Stimulated activated CD4-positive, alpha-beta T cell treated with anti-CD3 and anti-CD28 coated beads, Interleukin-4, amount 100 ng/mL, for 48 hours (primary cell): ENCODE measurements at regions not wholly inside any gene's neighbourhood (a gene's known extent, or its start where the extent isn't known, plus 50 kb on each side); places are given as distances from the start of the nearest gene placed in this dataset.
"Not testable (repeated sequence)": the region's sequence is repeated elsewhere in the genome, so short reads cannot be mapped to it uniquely, and the experiment has no call there.

Source experiments
- DNase-seq, 2 donors: peaks; one replicate each; pipeline ENCODE4 v3.0.0-alpha.2; 2020; ENCODE audit warnings: low read depth in 2 of 2

DNA sequence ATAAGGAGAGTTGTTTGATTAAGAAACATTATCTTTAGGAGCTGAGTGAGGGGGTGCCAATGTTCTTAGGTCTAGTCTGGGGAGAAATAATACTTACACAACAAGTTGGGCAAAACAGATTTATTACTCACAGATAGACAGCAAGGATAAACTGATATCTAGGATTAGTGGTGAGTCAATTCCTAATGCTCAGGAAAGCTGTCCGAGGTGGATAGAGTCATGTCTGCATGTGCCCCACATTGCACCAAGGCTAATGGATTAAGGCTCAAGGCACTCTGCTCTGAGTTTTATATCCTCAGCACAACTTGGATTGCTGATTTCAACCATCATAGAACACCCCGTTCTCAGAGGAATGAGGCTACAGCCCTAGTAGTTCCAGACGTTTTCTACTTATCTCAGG lies 1042.3 kb downstream of the OTOL1 start:
- DNase-seq, result no peak

DNA sequence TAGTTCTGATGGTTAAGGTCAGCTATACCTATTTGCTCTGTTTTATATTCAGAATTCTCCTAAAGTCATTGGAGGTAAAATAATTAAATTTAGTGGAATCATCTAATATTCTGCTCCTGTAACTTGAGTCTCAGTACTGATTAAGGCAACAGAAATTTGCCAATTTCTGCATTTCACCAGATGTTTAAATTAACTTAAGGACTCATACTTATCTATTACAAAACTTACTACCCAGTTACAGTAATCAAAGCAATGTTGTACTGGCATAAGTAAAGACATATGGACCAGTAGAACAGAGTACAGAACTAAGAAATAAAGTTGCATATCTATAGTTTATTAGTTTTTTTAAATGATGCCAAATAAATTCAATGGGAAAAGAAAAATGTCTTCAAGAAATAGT lies 1043.8 kb downstream of the OTOL1 start:
- DNase-seq, result no peak

DNA sequence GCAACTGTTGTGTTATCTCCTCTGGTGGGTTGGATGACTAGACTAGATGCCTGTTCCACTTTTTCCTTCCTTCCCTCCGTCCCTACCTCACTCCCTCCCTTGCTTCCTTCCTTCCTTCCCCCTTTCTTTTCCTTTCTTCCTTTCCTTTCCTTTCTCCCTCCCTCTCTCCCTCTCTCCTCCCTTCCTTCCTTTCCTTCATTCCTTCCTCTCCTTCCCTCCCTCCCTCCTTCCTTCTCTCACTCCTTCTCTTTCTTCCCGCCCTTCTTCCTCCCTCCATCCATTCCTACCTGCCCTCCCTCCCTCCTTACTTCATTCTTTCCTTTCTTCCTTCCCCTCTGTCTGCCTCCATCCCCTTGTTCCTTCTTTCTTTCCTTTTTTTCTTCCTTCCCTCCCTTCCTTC lies 1045.3 kb downstream of the OTOL1 start:
- DNase-seq, result no peak

DNA sequence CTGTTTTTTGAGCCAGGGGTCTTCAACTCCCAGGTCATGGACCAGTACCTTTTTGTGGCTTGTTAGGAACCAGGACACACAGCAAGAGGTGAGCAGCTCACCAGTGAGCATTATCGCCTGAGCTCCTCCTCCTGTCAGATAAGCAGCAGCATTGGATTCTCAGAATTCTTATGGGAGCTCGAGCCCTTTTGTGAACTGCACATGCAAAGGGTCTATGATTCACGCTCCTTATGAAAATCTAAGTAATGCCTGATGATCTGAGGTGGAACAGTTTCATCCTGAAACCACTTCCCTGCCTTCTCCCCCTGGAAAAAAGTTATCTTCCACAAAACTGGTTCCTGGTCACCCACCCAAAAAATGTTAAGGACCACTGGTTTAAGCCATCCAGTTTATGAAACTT lies 1047.6 kb downstream of the OTOL1 start:
- no peak for DNase-seq

DNA sequence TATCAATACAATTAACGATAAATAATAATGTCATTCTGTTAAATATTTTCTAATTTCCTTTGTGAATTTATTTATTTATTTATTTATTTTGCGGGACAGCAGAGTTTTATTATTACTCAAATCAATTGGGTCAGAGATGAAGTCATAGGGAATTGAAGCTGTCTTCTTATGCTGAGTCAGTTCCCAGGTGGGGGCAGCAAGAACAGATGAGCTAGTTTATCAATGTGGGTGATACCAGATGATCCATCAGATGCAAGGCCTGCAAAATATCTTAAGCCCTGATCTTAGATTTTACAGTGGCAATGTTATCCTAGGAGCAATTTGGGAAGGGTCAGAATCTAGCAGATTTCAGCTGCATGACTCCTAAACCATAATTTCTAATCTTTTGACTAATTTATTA lies 1050.3 kb downstream of the OTOL1 start:
- DNase-seq, result no peak

DNA sequence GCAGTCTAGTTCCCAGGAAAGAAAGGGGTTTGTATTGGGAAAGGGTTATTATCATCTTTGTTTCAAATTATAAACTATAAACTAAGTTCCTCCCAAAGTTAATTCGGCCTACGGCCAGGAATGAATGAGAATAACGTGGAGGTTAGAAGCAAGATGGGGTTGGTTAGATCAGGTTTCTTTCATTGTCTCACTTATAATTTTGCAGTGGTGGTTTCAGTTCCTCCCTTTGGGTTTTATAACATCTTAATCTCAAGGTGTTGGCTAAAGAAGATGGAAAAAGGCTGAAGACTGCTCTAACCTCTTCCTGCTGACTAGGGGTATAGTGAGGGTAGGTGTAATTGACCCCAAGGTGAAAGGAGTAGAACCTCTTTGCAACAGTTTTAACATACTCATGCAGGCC lies 1050.7 kb downstream of the OTOL1 start:
- DNase-seq, result no peak

DNA sequence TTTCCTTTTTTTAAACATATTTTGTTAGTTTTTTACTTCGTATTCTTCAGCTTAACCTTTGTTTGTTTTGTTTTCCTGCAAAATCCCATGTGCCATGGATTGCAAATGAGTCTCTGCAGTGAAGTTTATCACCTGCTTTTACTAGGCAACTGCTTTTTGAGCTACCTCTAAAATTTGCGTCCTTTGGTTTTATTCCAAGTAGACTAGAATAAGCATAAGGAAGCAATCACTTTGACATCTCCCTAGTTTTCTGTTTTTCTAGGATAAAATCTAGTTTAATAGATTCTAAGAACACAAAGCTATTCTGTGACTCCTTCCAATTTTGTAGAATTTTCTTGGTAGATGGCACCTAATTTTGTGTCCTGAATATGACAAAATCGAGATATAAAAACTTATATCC lies 1059.2 kb downstream of the OTOL1 start:
- no peak for DNase-seq

DNA sequence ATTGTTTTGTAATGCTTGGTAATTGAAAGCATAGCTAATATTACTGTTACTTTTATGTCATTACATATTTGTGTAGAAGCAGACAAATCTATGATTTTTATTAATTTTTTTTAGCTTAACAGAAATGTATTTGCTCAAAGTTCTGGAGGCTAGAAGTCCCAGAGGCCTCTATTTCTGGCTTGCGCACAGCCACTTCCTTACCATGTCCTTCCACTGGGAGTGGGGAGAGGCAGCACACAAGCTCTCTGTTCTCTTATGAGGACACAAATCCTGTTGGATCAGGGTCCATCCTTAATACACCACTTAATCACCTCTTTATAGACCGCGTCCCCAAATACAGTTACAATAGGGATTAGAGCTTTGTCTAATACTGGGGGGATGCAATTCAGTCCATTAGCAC lies 1061.4 kb downstream of the OTOL1 start:
- no peak for DNase-seq

DNA sequence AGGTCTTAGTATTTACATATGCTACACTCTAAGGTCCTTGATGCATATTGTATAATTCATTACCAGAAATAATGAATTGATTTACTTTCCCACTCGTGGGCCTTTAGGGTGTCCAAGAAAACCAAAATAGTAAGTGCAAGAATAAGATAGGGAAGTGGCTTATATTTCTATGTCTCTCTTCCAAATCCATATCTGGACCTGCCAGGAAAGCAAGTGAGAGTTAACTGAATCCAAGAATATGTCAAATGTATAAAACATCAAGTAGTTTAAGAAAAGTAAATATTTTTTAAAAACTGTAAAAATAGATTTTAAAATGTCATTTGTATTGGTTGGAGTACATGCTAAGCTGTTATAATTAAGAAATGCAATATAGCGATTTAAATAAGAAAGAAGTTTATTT lies 1072.1 kb downstream of the OTOL1 start:
- no peak for DNase-seq

DNA sequence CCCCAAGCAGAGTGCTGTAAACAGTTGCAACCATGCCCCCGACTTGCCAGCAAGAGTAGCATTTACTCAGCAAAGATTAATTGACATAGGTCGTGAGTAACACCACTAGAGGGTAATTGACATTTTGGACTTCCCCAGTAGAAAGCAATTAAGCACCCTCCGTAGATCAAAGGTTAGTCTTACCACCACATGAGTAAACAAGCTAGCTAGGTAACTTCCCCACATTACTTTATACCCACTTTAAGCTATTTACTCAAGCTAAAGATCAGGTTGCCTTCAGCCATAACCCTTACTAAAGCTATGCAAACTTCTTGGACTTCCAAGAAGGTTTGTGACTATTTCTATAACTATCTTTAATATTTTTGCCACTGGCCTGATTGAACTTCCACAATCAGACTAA lies 1072.7 kb downstream of the OTOL1 start:
- DNase-seq, result no peak

DNA sequence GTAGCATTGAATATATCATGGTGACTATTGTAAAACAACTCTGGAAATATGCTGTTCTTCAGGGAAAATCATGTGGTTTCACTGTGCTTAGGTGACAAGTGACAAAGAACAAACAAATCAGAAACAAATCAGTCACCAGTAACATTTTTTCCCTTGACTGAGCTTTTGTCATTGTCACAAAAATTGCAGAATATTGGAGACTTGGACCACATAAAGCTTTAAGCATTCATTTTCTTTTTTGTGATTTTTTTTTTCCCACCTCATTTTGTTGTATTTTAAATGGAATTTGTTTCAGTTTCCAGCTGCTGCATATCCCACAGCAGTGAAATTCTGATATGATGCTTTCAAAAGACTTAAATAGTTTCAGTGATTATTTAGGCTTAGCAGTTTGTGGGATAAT lies 1088.4 kb downstream of the OTOL1 start:
- DNase-seq, result no peak

DNA sequence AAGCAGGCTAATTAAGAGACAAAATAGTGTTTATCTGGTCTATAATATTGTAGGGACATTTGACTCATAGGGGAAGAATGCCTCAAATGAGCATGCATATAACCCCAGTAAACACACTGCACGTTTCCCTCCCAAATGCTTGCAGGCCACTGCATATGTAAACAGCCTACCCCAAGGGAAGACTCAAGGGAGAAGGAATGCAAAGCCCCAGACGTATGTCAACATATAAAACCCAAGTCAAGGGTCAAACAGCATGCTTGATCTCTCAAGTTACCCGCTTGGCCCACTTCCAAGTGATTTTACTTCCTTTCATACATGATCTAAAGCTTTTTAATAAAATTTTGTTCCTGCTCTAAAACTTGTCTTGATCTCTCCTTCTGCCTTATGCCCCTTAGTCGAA lies 1090.0 kb downstream of the OTOL1 start:
- no peak for DNase-seq

DNA sequence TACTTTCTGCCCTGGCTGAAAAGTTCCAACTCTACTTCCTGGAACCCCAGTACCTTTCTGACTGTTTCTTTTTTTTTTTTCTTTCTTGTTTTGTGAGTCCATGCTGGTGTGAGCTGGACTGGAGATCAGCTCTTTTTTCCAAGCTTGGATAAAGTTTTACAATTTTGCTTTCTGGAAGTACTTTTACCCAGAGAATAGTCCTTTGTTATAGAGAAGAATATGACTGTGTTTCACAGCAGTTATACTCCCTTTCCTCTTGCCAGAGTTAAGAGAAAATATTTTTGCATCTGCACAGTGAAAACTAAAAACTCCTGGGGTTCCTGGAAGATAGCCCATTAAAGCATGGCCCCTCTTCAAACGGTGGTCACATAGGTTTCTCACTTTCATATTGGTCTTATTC lies 1100.6 kb downstream of the OTOL1 start:
- DNase-seq, result no peak

DNA sequence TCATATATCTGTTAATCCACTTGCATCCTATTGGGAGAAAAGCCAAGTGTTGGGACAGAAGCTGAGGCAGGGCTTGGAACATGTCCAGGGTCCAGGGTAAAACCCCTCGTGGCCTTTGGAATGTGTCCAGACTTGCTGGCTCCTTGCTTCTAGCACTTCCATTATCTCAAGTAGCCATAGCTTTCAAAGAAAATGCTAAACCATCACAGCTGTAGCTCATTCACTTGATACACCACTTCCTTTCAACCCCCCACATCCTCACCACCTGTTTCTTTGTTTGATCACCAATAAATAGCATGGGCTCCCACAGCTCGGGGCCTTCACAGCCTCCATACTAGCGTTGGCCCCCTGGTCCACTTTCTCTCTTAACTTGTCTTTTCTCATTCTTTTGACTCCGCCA lies 1101.9 kb downstream of the OTOL1 start:
- not testable (repeated sequence) for DNase-seq

DNA sequence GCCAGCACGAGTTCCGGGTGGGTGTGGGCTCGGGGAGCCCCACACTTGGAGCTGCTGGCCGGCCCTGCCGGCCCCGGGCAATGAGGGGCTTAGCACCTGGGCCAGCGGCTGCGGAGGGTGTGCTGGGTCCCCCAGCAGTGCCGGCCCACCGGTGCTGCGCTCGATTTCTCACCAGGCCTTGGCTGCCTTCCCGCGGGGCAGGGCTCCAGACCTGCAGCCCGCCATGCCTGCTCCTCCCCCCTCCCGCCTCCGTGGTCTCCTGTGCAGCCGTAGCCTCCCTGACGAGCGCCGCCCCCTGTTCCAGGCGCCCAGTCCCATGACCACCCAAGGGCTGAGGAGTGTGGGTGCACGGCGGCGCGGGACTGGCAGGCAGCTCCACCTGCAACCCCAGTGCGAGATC lies 1103.1 kb downstream of the OTOL1 start:
- not testable (repeated sequence) for DNase-seq

DNA sequence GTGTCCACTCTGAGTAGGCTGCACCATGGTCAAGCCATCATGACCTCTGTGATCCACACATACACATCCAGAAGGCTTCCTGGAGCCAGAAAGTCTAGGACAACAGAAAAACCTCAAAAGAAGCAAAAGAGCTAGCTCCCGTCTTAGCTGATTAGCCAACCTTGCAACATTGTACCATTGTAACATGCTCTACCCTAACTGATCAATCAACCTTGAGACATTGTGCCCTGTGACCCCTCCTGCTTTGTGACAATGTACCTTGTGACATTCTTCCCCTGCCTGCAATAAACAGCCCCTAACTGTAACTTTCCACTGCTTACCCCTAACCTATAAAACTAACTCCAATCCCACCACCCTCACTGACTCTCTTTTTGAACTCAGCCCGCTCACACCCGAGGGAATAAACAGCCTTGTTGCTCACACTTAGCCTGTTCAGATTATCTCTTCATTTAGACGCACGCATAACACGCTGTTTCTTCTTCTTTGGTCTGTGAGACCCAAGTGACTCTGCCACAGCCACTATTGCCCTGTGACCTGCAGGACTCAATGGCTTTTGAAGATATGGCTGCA lies 1104.6 kb downstream of the OTOL1 start:
- no peak for DNase-seq

DNA sequence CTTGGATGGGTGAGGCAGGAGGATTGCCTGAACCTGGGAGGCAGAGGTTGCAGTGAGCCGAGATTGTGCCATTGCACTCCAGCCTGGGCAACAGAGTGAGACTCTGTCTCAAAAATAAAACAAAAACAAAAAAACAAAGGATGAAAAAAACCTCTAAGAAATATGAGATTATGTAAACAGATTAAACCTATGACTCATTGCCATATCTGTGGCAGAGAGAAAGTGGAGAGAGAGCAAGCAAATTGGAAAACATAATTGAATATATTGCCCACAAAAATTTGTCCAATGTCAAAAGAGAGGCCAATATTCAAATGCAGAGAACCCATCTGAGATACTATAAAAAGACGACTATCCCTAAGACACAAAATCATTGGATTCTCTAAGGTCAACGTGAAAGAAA lies 1106.0 kb downstream of the OTOL1 start:
- no peak for DNase-seq

DNA sequence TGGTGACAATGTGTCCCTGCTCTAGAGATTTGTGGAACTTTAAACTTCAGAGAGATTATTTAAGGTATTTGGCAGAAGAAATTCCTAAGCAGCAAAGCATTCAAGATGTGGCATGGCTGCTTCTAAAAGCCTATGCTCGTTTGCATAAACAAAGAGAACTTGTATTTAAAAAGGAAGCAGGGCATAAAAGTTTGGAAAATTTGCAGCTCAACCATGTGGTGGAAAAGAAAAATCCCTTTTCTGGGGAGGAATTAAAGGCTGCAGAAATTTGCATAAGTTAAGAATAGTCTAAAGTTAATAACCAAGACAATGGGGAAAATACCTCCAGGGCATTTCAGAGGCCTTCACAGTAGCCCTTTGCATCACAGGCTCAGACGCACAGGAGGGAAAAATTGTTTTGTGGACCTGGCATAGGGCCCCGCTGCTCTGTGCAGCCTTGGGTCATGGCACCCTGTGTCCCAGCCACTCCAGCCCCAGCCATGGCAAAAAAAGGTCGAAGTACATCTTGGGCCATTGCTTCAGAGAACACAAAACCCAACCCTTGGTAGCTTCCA lies 1109.1 kb downstream of the OTOL1 start:
- no peak for DNase-seq

DNA sequence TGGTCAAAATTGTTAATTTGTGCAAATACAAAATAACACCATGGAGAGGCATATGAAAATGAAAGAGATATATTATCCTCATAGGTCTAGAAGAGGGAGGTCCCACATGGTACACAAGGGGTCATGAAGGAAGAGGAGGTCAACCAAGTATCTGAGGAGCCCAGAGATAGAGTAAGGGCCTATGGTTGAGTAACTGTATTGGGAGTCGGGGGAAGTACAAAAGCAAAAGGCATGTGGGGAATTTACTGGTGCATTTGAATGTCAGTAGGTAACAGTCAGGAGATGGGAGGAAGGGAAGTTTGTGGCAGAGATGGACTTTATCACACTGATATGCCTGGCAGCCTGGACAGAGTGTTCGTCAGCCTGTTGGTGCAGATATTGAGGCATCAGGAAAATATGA lies 1113.7 kb downstream of the OTOL1 start:
- DNase-seq, result no peak

DNA sequence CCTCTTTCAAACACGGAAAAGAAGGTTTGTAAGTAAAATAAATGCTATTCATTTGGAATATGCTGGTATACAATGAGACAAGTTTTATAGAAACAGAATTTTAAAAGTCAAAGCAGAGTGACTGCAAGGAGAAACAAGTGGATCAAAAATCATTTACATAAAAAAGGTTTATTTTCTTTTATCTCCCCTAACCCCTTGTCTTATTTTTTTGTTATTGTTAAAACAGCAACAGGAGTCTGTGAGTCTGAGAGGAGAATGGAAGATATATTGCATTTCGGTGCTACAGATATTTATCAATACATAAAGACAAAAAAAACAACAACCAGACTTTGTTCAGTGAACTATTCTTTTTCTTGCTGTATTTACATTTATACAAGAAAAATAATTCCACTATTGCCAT lies 1116.4 kb downstream of the OTOL1 start:
- no peak for DNase-seq

DNA sequence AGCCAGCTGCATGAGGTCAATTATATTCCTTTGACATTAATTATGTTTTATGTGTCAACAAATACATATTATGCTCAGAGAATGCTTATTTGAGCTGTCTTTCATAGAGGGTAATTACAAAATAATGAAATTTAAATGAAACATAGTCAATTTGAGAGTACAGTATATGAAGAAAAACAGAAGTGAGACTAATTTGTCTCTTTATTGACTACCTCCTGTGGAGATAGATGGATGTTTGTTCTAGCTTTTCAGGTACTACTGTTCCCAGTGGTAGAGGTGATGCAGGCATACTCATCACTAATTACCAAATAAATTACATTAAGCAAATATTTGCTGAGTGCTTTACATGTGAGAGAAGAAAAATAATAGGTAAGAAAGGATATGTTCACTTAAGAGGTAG lies 1129.6 kb downstream of the OTOL1 start:
- DNase-seq, result no peak

DNA sequence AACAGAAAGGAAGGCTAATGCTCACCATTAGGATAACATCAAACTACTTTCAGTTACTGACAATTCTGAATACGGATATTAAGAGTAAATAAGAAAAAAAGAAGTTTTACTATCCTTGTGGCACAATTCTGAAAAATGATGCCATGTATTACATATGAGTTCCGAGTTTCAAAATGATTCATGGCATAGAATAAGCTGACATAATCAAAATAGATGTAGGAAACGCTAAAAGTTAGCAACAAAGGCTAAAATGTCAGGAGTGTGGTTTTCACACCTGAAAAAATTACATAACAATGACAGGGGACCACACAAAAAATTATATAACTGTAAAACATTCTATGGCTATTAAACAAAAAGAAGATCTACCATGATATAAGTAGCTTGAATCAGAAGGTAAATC lies 1131.9 kb downstream of the OTOL1 start:
- DNase-seq, result no peak

DNA sequence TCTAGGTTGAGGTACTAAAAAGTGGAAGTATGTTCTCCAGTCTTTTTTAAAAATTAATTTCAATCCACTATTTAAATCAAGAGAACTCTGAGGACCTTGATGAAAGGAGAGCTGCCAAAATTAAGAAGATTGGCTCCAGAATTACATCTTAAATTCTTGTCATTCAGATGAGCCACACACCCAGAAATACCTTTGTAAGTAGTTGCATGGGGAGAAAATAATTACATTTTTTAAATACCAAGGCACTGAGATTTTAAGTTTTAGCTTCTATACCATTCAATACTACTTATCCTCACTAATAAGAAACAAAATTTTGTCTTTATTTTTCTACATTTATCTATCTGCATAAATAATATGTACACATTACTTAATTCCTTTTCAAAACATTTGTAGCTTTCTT lies 1132.8 kb downstream of the OTOL1 start:
- DNase-seq, result no peak

DNA sequence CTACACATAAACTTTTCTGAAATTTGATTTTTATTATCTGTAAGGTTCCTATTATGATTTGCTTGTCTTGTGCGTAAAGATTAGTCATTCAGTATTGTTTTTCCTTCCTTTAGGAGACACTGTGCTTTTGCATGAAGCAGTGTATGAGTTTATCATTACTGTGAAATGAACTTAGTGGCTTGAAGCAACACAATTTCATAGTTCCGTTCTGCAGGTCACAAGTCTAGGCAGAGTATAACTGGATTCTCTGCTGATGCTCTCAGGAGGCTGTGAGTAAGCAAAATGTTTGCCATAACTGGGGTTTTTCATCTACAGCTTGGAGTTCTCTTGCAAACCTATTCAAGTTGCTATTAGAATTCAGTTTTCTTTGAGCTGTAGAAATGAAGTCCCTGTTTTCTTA lies 1136.1 kb downstream of the OTOL1 start:
- no peak for DNase-seq
